ENCODE measurements at regions not wholly inside any gene's neighbourhood (a gene's known extent, or its start where the extent isn't known, plus 50 kb on each side); places are given as distances from the start of the nearest gene placed in this dataset.

DNA sequence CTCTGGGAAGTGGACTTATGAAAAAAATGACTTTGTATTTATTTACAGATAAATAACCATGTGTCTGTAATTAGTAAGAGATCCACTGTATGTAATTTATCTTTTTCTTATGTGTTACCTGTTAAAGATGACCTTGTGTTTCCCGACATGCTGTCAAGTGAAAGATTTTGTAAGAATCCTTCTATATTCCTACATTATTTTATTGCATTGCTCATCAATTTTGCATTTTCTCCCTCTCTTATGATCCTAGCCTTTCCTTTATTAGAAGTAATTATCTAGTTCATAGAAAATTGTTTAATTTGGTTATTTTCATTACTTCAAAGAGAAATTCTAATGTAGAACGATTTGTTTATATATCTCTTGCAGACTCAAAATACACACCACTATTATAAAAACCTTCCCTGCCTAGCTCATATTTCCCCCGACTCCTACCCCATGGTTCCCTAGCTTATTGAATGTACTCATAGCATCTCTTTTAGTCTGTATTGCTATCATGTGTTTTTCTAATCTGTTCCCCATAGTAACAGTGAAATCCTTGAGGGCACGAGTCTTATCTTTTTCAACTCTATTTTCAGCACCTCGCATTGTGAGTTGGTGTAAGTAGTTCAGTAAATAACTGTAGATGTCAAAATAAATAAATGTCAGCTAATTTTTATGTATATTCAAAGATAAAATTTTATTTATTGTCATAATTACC is 774.4 kb downstream of the HDGFL1 start:
- TF ChIP-seq POLR2A (IDR thresholded peaks at IDR 0.05) = no peak
- TF ChIP-seq, protein P1, sequence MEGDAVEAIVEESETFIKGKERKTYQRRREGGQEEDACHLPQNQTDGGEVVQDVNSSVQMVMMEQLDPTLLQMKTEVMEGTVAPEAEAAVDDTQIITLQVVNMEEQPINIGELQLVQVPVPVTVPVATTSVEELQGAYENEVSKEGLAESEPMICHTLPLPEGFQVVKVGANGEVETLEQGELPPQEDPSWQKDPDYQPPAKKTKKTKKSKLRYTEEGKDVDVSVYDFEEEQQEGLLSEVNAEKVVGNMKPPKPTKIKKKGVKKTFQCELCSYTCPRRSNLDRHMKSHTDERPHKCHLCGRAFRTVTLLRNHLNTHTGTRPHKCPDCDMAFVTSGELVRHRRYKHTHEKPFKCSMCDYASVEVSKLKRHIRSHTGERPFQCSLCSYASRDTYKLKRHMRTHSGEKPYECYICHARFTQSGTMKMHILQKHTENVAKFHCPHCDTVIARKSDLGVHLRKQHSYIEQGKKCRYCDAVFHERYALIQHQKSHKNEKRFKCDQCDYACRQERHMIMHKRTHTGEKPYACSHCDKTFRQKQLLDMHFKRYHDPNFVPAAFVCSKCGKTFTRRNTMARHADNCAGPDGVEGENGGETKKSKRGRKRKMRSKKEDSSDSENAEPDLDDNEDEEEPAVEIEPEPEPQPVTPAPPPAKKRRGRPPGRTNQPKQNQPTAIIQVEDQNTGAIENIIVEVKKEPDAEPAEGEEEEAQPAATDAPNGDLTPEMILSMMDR (IDR thresholded peaks at IDR 0.05) = no peak

All from right lobe of liver (tissue), 4 donors.